HFF-Myc (cell line): ENCODE measurements at regions not wholly inside any gene's neighbourhood (a gene's known extent, or its start where the extent isn't known, plus 50 kb on each side); places are given as distances from the start of the nearest gene placed in this dataset.

Source experiments
- DNase-seq: peaks from one replicate; pipeline ENCODE4 v3.0.0-alpha.2; 2011; ENCODE audit warnings: low read depth; ENCODE audit errors: extremely low read depth
- H3K4me3 ChIP-seq: replicated peaks from 2 replicates; pipeline ENCODE4 v1.5.1; 2011; ENCODE audit warnings: low read depth, mild to moderate bottlenecking, control low read depth, low read length
- CTCF ChIP-seq: IDR thresholded peaks from 2 replicates; pipeline ENCODE4 v1.5.1; 2012; ENCODE audit warnings: mild to moderate bottlenecking, low read depth, low read length, control low read depth; ENCODE audit errors: missing control alignments

- H3K4me3 ChIP-seq, result no peak overlapping the region
- DNase-seq, result no peak
- TF ChIP-seq CTCF, result no peak
Observed at GRCh38 chr6:145069966-145070365, 665.4 kb downstream of the EPM2A start.

GRCh38 chr6:145070791-145071190 is 664.5 kb downstream of the EPM2A start:
- no peak for DNase-seq
- TF ChIP-seq CTCF, result no peak
- no peak overlapping the region for H3K4me3 ChIP-seq

GRCh38 chr6:145071836-145072235 is 663.5 kb downstream of the EPM2A start:
- no peak overlapping the region for H3K4me3 ChIP-seq
- TF ChIP-seq CTCF, result no peak
- no peak for DNase-seq

GRCh38 chr6:145073811-145074210 is 661.5 kb downstream of the EPM2A start:
- no peak for TF ChIP-seq CTCF
- H3K4me3 ChIP-seq, result no peak overlapping the region
- no peak for DNase-seq

- no peak overlapping the region for H3K4me3 ChIP-seq
- no peak for TF ChIP-seq CTCF
- DNase-seq, result no peak
Observed at GRCh38 chr6:145074805-145075204, 660.5 kb downstream of the EPM2A start.

GRCh38 chr6:145075425-145075824 is 659.9 kb downstream of the EPM2A start:
- H3K4me3 ChIP-seq, result no peak overlapping the region
- TF ChIP-seq CTCF, result no peak
- DNase-seq, result no peak

GRCh38 chr6:145076115-145076841 is 659.0 kb downstream of the EPM2A start:
- DNase-seq, result no peak
- no peak for TF ChIP-seq CTCF
- no peak overlapping the region for H3K4me3 ChIP-seq
